Liver (tissue), 8 donors: ENCODE measurements at regions not wholly inside any gene's neighbourhood (a gene's known extent, or its start where the extent isn't known, plus 50 kb on each side); places are given as distances from the start of the nearest gene placed in this dataset.

Source experiments
- DNase-seq: peaks from one replicate; pipeline ENCODE4 v3.0.0-alpha.2; 2017; ENCODE audit warnings: low spot score
- H3K27ac ChIP-seq, 2 donors: one replicate each; pipeline ENCODE4 v1.7.0; 2013; ENCODE audit warnings: inconsistent platforms in 2 of 2, low read length in 2 of 2, control low read depth in 1 of 2, low read depth in 1 of 2, mild to moderate bottlenecking in 1 of 2
- H3K27me3 ChIP-seq, 4 donors: one replicate each; pipeline versions ENCODE4 v1.6.1 to v1.7.0; 2013; ENCODE audit warnings: low read length in 3 of 4, inconsistent platforms in 1 of 4, mild to moderate bottlenecking in 1 of 4, moderate library complexity in 1 of 4; ENCODE audit not compliant: control insufficient read depth in 4 of 4, insufficient read depth in 4 of 4
- H3K36me3 ChIP-seq, 4 donors: one replicate each; pipeline versions ENCODE4 v1.6.1 to v1.7.0; 2013; ENCODE audit warnings: low read length in 3 of 4, mild to moderate bottlenecking in 3 of 4, low read depth in 1 of 4, moderate library complexity in 1 of 4; ENCODE audit not compliant: control insufficient read depth in 4 of 4, insufficient read depth in 3 of 4
- H3K4me1 ChIP-seq, 4 donors: one replicate each; pipeline versions ENCODE4 v1.6.1 to v1.7.0; 2013; ENCODE audit warnings: low read length in 3 of 4, mild to moderate bottlenecking in 3 of 4, moderate library complexity in 1 of 4; ENCODE audit not compliant: control insufficient read depth in 4 of 4, insufficient read depth in 4 of 4
- H3K4me3 ChIP-seq, 3 donors: one replicate each; pipeline versions ENCODE4 v1.6.1 to v1.7.0; 2013; ENCODE audit warnings: low read length in 3 of 3, control low read depth in 1 of 3, low read depth in 1 of 3, mild to moderate bottlenecking in 1 of 3
- H3K9ac ChIP-seq, 2 donors: one replicate each; pipeline ENCODE4 v1.7.0; 2013; ENCODE audit warnings: low read length in 2 of 2, mild to moderate bottlenecking in 2 of 2, moderate library complexity in 2 of 2, control low read depth in 1 of 2, low read depth in 1 of 2
- H3K9me3 ChIP-seq, 4 donors: one replicate each; pipeline versions ENCODE4 v1.6.1 to v1.7.0; 2013; ENCODE audit warnings: low read length in 3 of 4; ENCODE audit not compliant: control insufficient read depth in 4 of 4
- CTCF ChIP-seq: fragments of 150-350 bp; IDR thresholded peaks from 2 replicates; pipeline ENCODE4 v1.5.1; 2017; ENCODE audit warnings: improper control_type of control experiment, low read depth, low read length; ENCODE audit not compliant: missing input control
- EGR1 ChIP-seq, 2 donors: IDR thresholded peaks; 2 replicates each; pipeline ENCODE4 v1.6.1; 2016 to 2018; ENCODE audit warnings: antibody characterized with exemption in 2 of 2, low read depth in 2 of 2
- FOXA1 ChIP-seq: IDR thresholded peaks from 2 replicates; pipeline ENCODE4 v1.6.1; 2016; ENCODE audit warnings: antibody characterized with exemption
- FOXA2 ChIP-seq: IDR thresholded peaks from 2 replicates; pipeline ENCODE4 v1.6.1; 2016; ENCODE audit warnings: antibody characterized with exemption
- GABPA ChIP-seq, 2 donors: IDR thresholded peaks in 1 of 2; conservative IDR thresholded peaks in 1 of 2; 2 replicates each; pipeline ENCODE4 v1.6.1; 2016; ENCODE audit warnings: antibody characterized with exemption in 2 of 2, mild to moderate bottlenecking in 1 of 2, moderate library complexity in 1 of 2
- HNF4A ChIP-seq, 2 donors: conservative IDR thresholded peaks; 2 replicates each; pipeline ENCODE4 v1.6.1; 2016; ENCODE audit warnings: antibody characterized with exemption in 2 of 2, mild to moderate bottlenecking in 2 of 2
- HNF4G ChIP-seq: IDR thresholded peaks from 2 replicates; pipeline ENCODE4 v1.6.1; 2016; ENCODE audit warnings: antibody characterized with exemption
- JUND ChIP-seq, 2 donors: IDR thresholded peaks; 2 replicates each; pipeline ENCODE4 v1.6.1; 2016; ENCODE audit warnings: antibody characterized with exemption in 2 of 2
- MAX ChIP-seq: IDR thresholded peaks from 2 replicates; pipeline ENCODE4 v1.6.1; 2016; ENCODE audit warnings: antibody characterized with exemption
- NR2F2 ChIP-seq: IDR thresholded peaks from 2 replicates; pipeline ENCODE4 v1.6.1; 2016; ENCODE audit warnings: antibody characterized with exemption
- RAD21 ChIP-seq, 2 donors: IDR thresholded peaks; 2 replicates each; pipeline ENCODE4 v1.6.1; 2016; ENCODE audit warnings: antibody characterized with exemption in 2 of 2, mild to moderate bottlenecking in 2 of 2
- REST ChIP-seq: IDR thresholded peaks from 2 replicates; pipeline ENCODE4 v1.6.1; 2016; ENCODE audit warnings: antibody characterized with exemption, mild to moderate bottlenecking
- RXRA ChIP-seq, 2 donors: IDR thresholded peaks; 2 replicates each; pipeline ENCODE4 v1.6.1; 2017 to 2018; ENCODE audit warnings: antibody characterized with exemption in 2 of 2, mild to moderate bottlenecking in 1 of 2
- SP1 ChIP-seq: IDR thresholded peaks from 2 replicates; pipeline ENCODE4 v1.6.1; 2018; ENCODE audit warnings: antibody characterized with exemption, mild to moderate bottlenecking
- TAF1 ChIP-seq: conservative IDR thresholded peaks from 2 replicates; pipeline ENCODE4 v1.6.1; 2016; ENCODE audit warnings: antibody characterized with exemption, mild to moderate bottlenecking
- YY1 ChIP-seq: IDR thresholded peaks from 2 replicates; pipeline ENCODE4 v1.6.1; 2016; ENCODE audit warnings: antibody characterized with exemption, mild to moderate bottlenecking
- ZBTB33 ChIP-seq: IDR thresholded peaks from 2 replicates; pipeline ENCODE4 v1.6.1; 2016; ENCODE audit warnings: antibody characterized with exemption
- WGBS: extraction: QIAGEN DNeasy Blood & Tissue Kit; methylation state at CpG from one replicate; pipeline ENCODE4 v1.1.7; 2013; 5-methylcytosine and 5-hydroxymethylcytosine counted together
- donor health status: healthy.
- donor health status: healthy.
- donor health status: healthy.
- donor health status: healthy.
- donor health status: healthy.

GRCh38 chr9:80326105-80326504, 754.3 kb downstream of the TLE4 start:
- H3K27me3 ChIP-seq = no peaks in the 10 kb centered on the region
- no peak overlapping the region for H3K4me3 ChIP-seq
- H3K9ac ChIP-seq = no peak overlapping the region
- TF ChIP-seq ZBTB33 (no peak), FOXA2 (no peak), YY1 (no peak), SP1 (no peak), TAF1 (no peak), NR2F2 (no peak), HNF4G (no peak), EGR1 (IDR thresholded peaks at IDR 0.05; ENCODE audit: low read depth in 2 of 2) (no peak), JUND (IDR thresholded peaks at IDR 0.05) (no peak), RAD21 (IDR thresholded peaks at IDR 0.05) (no peak), HNF4A (conservative IDR thresholded peaks at IDR 0.05) (no peak), GABPA (IDR thresholded peaks at IDR 0.05 in 1 of 2, conservative IDR thresholded peaks at IDR 0.05 in 1 of 2) (no peak), REST (no peak), RXRA (IDR thresholded peaks at IDR 0.05) (no peak), MAX (no peak), CTCF (no peak), FOXA1 (no peak)
- no peaks in the 10 kb centered on the region for H3K9me3 ChIP-seq
- DNase-seq = no peak
- no peaks in the 10 kb centered on the region for H3K36me3 ChIP-seq
- no peak overlapping the region for H3K27ac ChIP-seq
- WGBS = 82% methylated on average over 3 of the region's 3 CpGs
- H3K4me1 ChIP-seq = no peaks in the 10 kb centered on the region

GRCh38 chr9:80320916-80321315, 749.2 kb downstream of the TLE4 start:
- no peak for DNase-seq
- WGBS = 68% methylated on average over 3 of the region's 3 CpGs
- Histone ChIP-seq H3K9ac (no peak overlapping the region), H3K36me3 (no peaks in the 10 kb centered on the region), H3K4me1 (no peaks in the 10 kb centered on the region), H3K27ac (no peak overlapping the region), H3K27me3 (no peaks in the 10 kb centered on the region), H3K4me3 (no peak overlapping the region), H3K9me3 (no peaks in the 10 kb centered on the region)
- TF ChIP-seq FOXA1 (no peak), RXRA (IDR thresholded peaks at IDR 0.05) (no peak), RAD21 (IDR thresholded peaks at IDR 0.05) (no peak), HNF4A (conservative IDR thresholded peaks at IDR 0.05) (no peak), NR2F2 (no peak), SP1 (no peak), ZBTB33 (no peak), HNF4G (no peak), CTCF (no peak), YY1 (no peak), TAF1 (no peak), REST (no peak)
